ENCODE measurements at regions not wholly inside any gene's neighbourhood (a gene's known extent, or its start where the extent isn't known, plus 50 kb on each side); places are given as distances from the start of the nearest gene placed in this dataset.

- no peak for DNase-seq
Measured at GRCh38 chr16:80418517-80419355, 122.1 kb upstream of the DYNLRB2 start.

- DNase-seq, result no peak
Measured at GRCh38 chr16:80417706-80418271, 123.0 kb upstream of the DYNLRB2 start.

- DNase-seq, result no peak
Measured at GRCh38 chr16:80408014-80408413, 132.8 kb upstream of the DYNLRB2 start.

GRCh38 chr16:80407265-80407987, 133.4 kb upstream of the DYNLRB2 start:
- DNase-seq, result no peak

- DNase-seq, result no peak
Measured at GRCh38 chr16:80404847-80405246, 135.9 kb upstream of the DYNLRB2 start.

- no peak for DNase-seq
Measured at GRCh38 chr16:80403894-80404293, 136.9 kb upstream of the DYNLRB2 start.

- no peak for DNase-seq
Measured at GRCh38 chr16:80390871-80391489, 149.8 kb upstream of the DYNLRB2 start.

GRCh38 chr16:80390046-80390445, 150.7 kb upstream of the DYNLRB2 start:
- DNase-seq, result no peak

- DNase-seq, result no peak
Measured at GRCh38 chr16:80389338-80389737, 151.5 kb upstream of the DYNLRB2 start.

GRCh38 chr16:80387318-80387921, 153.4 kb upstream of the DYNLRB2 start:
- DNase-seq, result no peak

- no peak for DNase-seq
Measured at GRCh38 chr16:80384862-80385261, 155.9 kb upstream of the DYNLRB2 start.

GRCh38 chr16:80380514-80380913, 160.3 kb upstream of the DYNLRB2 start:
- DNase-seq, result no peak

- DNase-seq, result no peak
Measured at GRCh38 chr16:80377096-80377956, 163.5 kb upstream of the DYNLRB2 start.

- DNase-seq, result no peak
Measured at GRCh38 chr16:80375973-80376372, 164.8 kb upstream of the DYNLRB2 start.

- no peak for DNase-seq
Measured at GRCh38 chr16:80375513-80375912, 165.3 kb upstream of the DYNLRB2 start.

GRCh38 chr16:80372341-80372740, 168.5 kb upstream of the DYNLRB2 start:
- no peak for DNase-seq

- no peak for DNase-seq
Measured at GRCh38 chr16:80369138-80369958, 171.4 kb upstream of the DYNLRB2 start.

GRCh38 chr16:80367037-80367658, 173.6 kb upstream of the DYNLRB2 start:
- DNase-seq, result no peak

- no peak for DNase-seq
Measured at GRCh38 chr16:80366023-80366422, 174.8 kb upstream of the DYNLRB2 start.

GRCh38 chr16:80362816-80363215, 178.0 kb upstream of the DYNLRB2 start:
- no peak for DNase-seq

- no peak for DNase-seq
Measured at GRCh38 chr16:80356365-80356764, 184.4 kb upstream of the DYNLRB2 start.

All from activated T-cell treated with anti-CD3 and anti-CD28 coated beads for 4 hours (primary cell).